Putamen (tissue), 1 donor: ENCODE measurements at regions not wholly inside any gene's neighbourhood (a gene's known extent, or its start where the extent isn't known, plus 50 kb on each side); places are given as distances from the start of the nearest gene placed in this dataset.
"Not testable (repeated sequence)": the region's sequence is repeated elsewhere in the genome, so short reads cannot be mapped to it uniquely, and the experiment has no call there.

Experiments used
- DNase-seq: peaks from one replicate; pipeline ENCODE4 v3.0.0-alpha.2; 2016; ENCODE audit warnings: low spot score

DNA sequence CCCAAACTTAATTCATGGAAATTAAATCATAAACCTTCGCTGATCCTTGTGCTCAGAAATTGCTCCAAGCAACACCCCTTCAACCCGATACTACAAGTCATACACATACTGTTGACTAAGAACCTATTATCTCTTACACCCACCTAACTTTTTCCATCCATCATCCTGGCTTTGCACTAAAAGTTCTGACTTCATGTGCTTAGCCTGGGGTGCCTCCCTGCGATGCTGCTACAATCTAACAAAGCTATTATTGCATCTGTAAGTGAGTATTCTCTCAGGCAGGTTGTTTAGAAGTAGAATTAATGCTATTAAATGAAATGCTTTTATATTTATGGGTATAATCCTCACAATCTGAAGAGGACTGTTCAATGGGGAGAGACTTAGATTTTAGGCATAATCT, 619.8 kb downstream of the CCDC85A start:
- peak; percentile 2 for DNase-seq

DNA sequence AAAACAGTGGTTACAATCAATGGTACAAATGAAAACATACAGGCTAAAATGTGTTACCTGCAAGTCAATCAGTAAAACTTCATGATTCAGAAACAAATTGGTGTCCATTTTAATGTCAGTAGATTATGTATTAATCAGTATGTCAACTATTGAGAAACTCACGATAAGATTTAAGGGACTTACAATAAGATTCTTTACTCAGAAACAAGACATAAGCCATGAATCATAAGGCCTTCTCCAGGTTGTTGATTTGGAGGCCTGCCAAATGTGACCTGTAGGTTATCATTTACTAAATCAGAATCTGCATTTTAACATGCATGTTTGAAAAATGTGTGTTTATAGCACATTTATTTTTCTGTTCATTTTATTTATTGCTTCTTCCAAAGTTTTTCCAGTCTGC, 623.1 kb downstream of the CCDC85A start:
- DNase-seq: no peak

DNA sequence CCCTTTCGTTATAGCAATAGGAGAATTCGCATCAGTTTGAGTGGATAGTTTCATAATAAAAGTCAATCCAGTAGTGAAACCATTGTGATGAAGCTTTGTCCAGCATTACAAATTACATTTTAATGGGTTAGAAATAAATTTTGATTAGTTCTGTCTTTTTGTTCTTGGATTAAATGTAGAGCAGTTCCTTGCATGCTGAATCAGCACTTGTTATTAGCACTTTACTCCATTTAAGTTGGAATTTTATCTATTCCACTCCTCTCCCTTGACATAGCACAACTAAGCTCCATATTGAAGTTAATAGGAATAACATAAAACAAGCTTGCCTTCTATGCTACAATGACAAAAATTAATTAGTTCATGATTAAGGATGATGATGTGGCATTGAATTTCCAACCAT, 624.1 kb downstream of the CCDC85A start:
- no peak for DNase-seq

DNA sequence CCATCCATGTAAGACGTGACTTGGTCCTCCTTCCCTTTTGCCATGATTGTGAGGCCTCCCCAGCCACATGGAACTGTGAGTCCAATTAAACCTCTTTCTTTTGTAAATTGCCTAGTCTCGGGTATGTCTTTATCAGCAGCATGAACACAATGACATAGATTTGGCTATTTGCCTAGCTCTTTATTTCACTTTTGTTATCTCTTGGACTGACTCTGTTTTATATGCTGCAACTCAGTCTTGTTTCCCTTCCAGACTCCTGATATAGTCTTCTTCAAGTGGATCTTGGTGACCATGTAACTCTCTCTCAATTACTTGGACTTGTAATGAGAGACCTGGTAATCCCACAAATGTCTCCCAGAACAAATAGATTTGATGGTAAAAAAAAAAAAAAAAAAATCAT, 627.6 kb downstream of the CCDC85A start:
- DNase-seq: no peak

DNA sequence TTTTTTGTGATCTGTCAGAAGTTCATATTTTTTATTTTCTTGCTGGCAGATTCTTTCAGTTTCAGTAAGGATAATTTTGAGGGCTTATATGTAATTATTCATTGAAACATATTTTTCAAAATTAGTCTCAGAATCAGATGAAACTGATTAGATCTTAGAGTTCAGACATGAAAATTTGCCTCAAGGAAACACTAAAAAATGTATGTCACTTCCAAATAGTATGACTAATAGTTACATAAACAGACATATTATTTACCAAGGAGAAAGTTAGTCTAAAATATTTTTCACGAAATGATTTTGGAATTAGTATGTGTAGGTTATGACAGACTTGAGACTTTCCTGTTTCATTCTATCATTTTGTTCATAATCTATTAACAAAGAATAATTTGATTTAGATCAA, 628.6 kb downstream of the CCDC85A start:
- DNase-seq: no peak

DNA sequence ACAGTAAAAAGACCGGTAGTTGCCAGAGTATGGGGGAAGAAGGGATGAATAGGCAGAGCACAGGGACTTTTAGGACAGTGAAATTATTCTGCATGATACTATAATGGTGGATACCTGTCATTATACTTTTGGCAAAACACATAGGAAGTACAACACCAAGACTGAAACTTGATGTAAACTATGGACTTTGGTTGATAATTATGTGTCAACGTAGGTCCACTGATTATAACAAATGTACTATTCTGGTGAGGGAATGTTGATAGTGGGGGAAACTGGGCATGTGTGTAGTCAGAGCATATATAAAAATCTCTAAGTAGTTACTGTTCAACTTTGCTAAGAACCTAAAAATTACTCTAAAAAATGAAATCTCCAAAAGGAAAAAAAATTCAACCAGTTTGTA, 629.7 kb downstream of the CCDC85A start:
- no peak for DNase-seq

DNA sequence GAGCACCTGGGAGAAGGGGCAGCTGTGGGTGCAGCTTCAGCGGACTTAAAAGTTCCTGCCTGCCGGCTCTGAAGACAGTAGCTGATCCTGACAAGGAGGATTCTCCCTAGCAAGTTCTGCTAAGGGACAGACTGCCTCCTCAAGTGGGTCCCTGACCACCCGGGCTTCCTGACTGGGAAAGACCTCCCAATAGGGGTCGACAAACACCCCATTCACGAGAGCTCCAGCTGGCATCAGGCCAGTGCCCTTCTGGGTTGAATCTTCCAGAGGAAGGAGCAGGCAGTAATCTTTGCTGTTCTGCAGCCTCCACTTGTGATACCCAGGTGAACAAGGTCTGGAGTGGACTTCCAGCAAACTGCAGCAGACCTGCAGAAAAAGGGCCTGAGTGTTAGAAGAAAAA, 632.9 kb downstream of the CCDC85A start:
- no peak for DNase-seq

DNA sequence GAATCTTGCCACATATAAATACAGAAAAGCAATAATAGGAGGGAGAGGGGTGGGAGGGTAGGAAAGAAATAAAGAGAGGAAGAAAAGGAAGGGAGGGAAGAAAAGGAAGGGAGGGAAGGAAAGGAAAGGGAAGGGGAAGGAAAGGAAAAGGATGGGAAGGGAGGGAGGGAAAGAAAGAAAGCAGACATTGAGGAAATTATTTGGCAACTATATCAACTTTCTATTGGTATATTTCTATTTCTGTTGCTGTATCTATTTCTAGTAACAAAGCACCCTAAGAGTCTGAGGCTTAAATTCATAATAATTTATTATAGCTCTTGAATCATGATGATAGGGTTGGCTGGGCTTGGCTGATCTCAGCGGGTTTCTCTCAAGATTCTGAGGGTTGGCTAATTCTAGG, 648.0 kb downstream of the CCDC85A start:
- DNase-seq: no peak

DNA sequence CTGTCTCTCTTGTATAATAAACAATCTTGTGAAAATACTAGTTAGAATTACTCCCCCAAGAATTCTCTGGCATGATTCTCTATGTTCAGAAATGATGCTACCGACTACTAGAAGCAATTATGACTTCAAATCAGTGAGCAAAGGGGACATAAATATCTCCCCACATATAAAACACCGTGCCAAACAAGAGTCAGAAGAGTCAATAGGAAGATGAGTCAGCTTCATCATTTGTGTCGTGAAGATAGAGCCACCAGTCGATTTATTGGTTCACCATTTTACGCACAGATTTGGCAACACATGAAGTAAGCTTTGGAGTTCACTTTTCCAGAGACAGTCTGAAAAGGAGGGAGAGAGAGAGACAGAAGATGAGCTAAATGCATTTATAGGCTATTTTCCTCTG, 650.9 kb downstream of the CCDC85A start:
- DNase-seq: no peak

DNA sequence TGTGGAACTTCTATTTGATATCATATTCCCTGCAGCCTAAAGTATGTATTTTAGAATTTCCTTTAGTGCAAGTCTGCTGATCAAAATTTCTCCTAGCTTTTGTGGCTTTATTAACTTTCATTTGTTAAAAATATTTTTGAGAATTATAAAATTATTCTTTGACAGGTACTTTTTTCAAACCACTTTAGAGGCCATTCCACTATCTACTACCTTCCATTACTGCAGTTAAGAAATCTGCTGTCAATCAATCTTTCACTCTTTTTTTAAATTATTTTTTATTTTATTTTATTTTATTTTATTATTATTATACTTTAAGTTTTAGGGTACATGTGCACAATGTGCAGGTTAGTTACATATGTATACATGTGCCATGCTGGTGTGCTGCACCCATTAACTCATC, 656.2 kb downstream of the CCDC85A start:
- not testable (repeated sequence) for DNase-seq

DNA sequence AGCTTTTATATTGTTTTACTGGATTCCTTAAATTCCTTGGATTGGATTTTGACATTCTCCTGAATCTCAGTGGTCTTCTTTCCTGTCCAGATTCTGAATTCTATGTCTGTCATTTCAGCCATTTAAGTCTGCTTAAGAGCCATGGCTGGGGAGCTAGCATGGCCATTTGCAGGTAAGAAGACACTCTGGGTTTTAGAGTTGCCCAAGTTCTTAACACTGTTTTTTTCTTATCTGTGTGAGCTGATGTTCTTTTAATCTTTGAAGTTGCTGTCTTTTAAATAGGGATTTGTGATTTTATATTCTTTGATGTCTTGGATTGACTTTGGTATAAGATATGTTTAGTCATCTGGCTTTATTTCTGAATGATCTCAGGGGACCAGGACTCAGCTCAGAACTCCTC, 677.2 kb downstream of the CCDC85A start:
- no peak for DNase-seq

DNA sequence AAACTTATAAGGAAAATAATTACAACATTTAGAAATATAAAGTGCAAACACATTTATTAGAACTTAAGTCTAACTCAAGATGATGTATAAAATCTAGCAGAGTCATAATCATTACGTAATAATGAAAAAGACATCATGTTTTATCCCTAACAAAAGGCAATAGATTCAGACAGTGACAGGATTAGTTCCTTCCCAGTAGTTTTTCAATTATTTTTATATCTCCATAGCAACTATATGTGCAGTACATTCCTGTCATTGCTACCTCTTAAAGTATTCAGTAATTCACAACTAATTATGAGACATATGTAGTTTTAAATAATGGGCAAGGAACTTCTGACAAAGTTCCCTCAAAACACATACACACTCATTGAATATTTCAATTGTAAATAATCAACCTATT, 687.9 kb downstream of the CCDC85A start:
- DNase-seq: no peak

DNA sequence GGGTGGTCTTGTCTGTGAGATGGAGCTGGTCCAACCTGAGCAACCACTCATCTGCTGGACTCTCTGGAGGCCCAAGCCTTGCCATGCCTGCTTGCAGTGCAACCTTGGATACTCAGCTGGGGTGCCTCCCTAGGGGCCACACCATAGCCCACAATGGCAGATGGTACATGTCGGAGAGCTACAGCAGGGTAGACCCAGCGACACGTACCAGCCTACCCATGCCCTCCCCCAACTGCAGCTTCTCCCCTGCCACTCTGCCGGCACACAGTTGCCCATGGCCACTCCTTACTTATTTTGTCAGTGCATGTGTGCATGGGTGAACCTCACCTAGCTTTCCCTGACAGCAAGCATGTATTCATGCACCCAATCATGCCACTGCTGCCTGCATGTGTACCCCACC, 690.9 kb downstream of the CCDC85A start:
- DNase-seq: no peak

DNA sequence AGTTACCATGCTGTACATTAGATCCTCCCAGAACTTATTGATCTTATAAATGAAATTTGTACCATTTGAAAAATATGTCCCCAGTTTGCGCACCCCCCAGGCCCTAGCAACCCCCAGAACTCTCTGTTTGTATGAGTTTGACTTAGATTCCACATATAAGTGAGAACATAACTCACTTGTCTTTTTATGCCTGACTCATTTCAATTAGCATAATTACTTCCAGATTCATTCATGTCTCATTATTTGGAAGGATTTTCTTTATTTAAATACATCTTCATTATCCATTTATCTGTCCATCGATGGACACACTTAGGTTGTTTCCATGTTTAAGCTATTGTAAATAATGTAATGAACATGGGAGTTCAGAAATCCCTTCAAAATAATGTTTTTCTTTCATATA, 705.9 kb downstream of the CCDC85A start:
- no peak for DNase-seq

DNA sequence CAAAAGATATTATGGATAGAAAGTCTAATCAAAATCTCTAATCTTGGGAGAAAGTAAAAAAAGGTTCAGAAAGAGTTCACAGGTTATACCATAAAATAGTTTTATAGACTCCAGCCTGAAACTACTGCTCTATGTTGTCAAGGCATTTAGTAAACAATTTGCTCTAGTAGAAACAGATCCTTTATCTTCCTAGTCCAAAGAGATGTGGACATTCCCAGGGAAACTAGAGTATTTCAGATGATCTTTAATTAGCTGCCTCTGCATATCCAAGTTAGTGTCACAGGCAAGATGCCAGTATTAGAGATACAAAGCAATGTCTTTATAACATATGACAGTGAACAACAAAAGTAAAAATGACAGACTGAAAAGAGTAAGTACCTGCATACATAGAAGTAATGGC, 708.6 kb downstream of the CCDC85A start:
- DNase-seq: no peak

DNA sequence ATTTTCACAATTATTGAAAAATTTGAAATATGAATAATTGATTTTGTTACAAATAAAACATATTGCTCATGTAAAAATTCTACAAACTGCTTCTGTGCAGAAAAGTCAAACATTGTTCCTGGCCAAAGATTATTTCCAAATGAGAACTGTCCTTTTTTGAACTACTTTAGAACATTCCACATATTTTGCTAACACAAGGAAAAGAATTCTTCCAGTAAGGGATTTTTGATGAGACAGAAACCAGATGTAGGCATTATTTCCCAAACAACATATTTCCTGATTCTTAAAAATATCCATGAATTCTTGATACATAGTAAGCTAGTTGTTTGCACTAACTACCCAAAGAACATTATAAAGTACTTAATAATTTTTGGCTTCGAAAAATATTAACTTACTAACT, 715.2 kb downstream of the CCDC85A start:
- DNase-seq: no peak

DNA sequence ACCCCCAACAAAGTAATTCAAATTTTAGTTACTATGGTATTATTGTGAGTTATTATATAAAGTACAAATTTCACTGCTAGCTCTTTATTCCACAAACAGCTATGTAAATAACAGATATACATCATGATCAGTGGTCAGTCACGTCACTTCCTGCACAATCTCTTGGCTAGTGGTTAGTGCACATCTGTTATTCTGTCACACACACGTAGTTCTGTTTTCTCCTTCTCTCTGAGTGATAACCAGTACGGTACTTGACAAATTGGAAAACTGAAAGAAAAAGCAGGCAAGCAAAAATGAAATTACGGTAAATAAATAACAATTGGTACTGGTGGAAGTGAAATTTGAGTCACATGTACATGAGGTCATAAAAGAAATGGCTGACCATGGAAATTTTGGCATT, 728.7 kb downstream of the CCDC85A start:
- DNase-seq: no peak

DNA sequence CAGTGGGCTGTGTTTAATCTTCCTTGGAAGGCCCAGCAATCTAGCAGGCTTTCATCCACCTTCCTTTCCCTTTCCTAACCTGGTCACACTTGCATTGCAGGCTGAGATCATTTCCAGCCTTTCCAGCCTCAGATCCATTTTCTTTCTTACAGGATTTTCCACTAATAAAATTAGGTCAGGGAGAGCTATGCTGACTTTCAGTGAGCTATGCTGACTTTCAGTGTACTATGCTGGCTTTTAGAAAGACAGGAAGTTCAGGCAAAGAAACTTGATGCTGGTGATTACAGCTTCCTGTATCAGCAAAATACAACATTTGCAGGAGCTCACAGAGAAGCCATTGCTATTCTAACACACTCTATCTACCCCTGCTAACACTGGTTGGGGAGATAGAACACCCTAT, 735.0 kb downstream of the CCDC85A start:
- DNase-seq: no peak

DNA sequence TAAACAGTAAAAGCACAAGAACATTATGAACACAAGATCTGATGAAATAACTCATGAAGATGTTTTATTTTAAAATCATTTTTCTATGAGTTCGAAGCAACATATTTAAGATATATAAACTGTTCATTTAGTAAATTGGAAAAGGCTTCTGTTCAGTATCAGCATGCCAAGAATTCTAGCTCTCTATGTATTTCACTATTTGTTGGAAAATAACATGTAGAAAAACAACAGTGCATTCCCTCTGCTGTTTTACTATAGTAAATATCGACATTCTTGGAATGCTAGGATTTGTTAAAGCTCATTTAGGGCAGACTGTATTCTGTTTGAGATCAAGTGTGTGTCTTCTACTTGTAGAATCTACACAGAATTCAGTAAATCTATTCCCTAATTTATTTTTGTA, 750.2 kb downstream of the CCDC85A start:
- DNase-seq: no peak

DNA sequence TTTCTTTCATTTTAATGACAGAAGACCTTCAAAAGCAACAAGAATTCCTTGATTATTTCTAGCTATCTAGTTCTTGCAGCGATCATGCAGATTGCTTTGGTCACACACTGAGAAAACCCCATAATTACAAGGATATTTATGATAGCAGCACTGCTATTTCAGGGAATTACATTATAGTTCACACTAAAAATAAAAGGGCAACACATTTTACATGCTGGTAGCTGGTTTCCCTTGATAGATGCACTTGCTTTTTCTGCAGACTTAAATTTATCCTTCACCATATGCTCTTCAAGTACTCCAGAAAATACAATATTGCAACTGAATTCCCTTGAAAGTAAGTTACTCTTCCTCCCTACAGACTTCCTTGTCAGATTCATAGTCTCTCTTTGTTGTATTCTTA, 751.1 kb downstream of the CCDC85A start:
- DNase-seq: no peak

DNA sequence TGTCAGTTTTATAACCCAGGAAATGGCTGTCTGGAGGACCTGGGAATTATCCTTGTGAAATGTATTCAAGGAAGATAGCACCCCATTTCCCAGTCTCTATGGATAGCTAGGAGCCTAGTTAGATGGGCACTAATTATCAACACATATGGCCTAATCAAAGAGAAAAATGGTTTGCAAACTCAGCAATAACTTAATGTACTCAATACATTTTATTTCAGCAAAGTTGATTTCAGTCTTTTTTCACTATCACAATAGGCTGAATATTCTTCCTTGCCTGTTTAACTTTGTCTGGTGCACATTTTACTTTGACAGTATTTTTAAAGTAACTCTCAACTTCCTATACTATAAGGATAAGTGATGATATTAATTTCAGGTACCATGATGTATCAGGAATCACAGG, 756.3 kb downstream of the CCDC85A start:
- no peak for DNase-seq

DNA sequence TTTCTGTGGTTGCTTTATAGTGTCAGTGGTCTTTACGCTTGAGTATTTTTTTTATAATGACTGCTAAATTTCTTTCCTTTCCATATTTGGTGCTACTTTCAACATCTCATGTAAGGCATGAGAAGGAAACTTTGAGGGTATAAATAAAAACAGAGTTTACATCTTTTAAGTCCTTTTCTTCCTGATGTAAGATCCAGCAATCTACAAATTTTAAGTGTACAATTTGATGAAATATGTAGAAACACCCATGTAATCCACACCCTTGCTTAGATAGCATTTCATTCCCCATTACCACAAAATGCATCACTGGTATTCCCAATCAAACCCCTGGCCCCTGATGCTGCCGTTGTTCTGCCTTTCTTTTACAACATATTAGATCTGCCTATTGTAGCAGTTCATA, 769.1 kb downstream of the CCDC85A start:
- no peak for DNase-seq

DNA sequence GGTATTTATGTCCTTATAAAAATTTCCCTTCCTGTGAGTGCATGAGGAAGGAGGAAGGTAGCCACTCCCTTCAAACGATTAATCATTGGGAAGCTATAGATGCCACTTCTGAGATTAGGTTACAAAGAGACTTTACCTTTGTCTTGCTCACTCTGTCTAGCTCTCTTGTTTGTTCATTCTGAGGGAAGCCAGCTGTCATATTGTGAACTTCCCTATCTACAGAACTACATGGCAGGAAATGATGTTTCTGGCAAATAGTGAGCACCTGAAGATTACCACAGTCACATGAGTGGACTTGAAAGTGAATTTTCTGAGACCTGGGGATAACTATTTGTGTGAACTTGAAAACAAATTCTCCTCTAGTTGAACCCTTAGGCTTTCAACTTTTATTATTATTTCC, 776.8 kb downstream of the CCDC85A start:
- no peak for DNase-seq

DNA sequence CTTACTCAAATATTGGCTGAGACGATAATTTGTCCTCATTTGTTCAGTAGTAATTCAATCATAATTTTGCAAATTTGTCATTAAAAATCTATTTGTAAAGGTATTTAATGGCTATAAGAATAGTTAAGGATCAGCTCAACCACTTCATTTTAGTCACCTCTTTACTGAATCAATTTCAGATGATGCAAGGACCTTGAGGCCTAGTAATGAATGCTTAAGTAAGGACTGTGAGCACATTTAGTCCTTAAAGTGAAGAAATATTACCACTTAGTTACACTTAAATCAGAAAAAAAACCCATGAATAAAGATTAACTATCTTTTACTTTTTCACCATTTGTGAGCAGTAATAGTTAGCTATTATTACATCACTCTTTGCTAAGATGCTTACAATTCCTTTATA, 778.9 kb downstream of the CCDC85A start:
- DNase-seq: no peak

DNA sequence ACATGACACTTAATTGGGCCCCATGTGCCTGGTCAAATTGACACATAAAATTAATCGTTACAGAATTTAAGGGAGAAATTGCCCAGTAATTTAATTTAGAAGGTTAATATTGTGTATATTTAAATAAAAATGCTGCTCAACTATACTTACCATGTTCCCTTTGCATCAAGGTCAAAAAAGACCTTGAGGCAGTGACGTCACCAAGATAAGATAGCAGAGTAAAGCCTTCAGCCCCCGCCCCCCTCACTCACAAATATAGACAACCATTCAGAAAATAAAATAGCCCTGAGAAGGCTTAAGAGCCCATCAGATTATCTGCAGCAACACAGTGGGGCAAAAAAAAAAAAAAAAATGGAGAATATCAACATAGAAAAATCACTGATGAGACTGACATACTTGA, 785.7 kb downstream of the CCDC85A start:
- DNase-seq: no peak
